HepG2 (cell line): ENCODE measurements at regions not wholly inside any gene's neighbourhood (a gene's known extent, or its start where the extent isn't known, plus 50 kb on each side); places are given as distances from the start of the nearest gene placed in this dataset.

Source experiments
- ARID2 ChIP-seq: sonication (generic); formaldehyde crosslinking; IDR thresholded peaks from 2 replicates; pipeline ENCODE4 v1.8.1; 2022; ENCODE audit warnings: mild to moderate bottlenecking, missing genetic modification reagents, borderline replicate concordance
- CEBPB ChIP-seq: IDR thresholded peaks from 2 replicates; pipeline ENCODE4 v1.6.1; 2011; ENCODE audit warnings: low read depth, low read length, improper control_type of control experiment, borderline replicate concordance
- NONO ChIP-seq, 2 experiments: fragments of 450-650 bp in 1 of 2; sonication (generic) in 1 of 2; formaldehyde crosslinking in 1 of 2; IDR thresholded peaks in 1 of 2; conservative IDR thresholded peaks in 1 of 2; 2 replicates each; pipeline versions ENCODE4 v1.6.1 to v1.8.0; 2017 to 2022; ENCODE audit warnings: mild to moderate bottlenecking in 1 of 2, missing genetic modification reagents in 1 of 2, moderate library complexity in 1 of 2
- POLR2AphosphoS2 ChIP-seq: IDR thresholded peaks from 2 replicates; pipeline ENCODE4 v1.6.1; 2011; ENCODE audit warnings: low read depth, low read length, improper control_type of control experiment
- PRMT3 ChIP-seq: sonication (generic); formaldehyde crosslinking; IDR thresholded peaks from 2 replicates; pipeline ENCODE4 v1.8.1; 2022; ENCODE audit warnings: low read depth, mild to moderate bottlenecking, moderate library complexity, missing genetic modification reagents, borderline replicate concordance
- SRF ChIP-seq: IDR thresholded peaks from 2 replicates; pipeline ENCODE4 v1.6.1; 2011; ENCODE audit warnings: mild to moderate bottlenecking, low read depth, low read length, moderate library complexity
- YY1 ChIP-seq: IDR thresholded peaks from 2 replicates; pipeline ENCODE4 v1.6.1; 2011; ENCODE audit warnings: low read length, low read depth, moderate library complexity, mild to moderate bottlenecking; ENCODE audit not compliant: insufficient read depth, insufficient replicate concordance
- ZNF354B ChIP-seq: sonication (generic); formaldehyde crosslinking; IDR thresholded peaks from 2 replicates; pipeline ENCODE4 v1.8.0; 2022; ENCODE audit warnings: mild to moderate bottlenecking, missing genetic modification reagents
- TF ChIP-seq, protein P1 (sequence below): sonication (generic); formaldehyde crosslinking; IDR thresholded peaks from 2 replicates; pipeline ENCODE4 v1.5.0; 2020; ENCODE audit warnings: mild to moderate bottlenecking, missing genetic modification reagents, moderate library complexity

GRCh38 chr3:189490337-189490736 is 140.9 kb upstream of the TP63 start:
- no peak for TF ChIP-seq ARID2 (CRISPR knock-in tag)
- no peak for TF ChIP-seq POLR2AphosphoS2
- no peak for TF ChIP-seq PRMT3 (CRISPR knock-in tag)
- no peak for TF ChIP-seq ZNF354B (CRISPR knock-in tag)
- TF ChIP-seq YY1, result no peak
- TF ChIP-seq, protein P1, sequence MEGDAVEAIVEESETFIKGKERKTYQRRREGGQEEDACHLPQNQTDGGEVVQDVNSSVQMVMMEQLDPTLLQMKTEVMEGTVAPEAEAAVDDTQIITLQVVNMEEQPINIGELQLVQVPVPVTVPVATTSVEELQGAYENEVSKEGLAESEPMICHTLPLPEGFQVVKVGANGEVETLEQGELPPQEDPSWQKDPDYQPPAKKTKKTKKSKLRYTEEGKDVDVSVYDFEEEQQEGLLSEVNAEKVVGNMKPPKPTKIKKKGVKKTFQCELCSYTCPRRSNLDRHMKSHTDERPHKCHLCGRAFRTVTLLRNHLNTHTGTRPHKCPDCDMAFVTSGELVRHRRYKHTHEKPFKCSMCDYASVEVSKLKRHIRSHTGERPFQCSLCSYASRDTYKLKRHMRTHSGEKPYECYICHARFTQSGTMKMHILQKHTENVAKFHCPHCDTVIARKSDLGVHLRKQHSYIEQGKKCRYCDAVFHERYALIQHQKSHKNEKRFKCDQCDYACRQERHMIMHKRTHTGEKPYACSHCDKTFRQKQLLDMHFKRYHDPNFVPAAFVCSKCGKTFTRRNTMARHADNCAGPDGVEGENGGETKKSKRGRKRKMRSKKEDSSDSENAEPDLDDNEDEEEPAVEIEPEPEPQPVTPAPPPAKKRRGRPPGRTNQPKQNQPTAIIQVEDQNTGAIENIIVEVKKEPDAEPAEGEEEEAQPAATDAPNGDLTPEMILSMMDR (CRISPR knock-in tag), result no peak
- TF ChIP-seq CEBPB, result no peak
- no peak for TF ChIP-seq SRF
- TF ChIP-seq NONO (IDR thresholded peaks at IDR 0.05), result no peak
- no peak for TF ChIP-seq NONO (CRISPR knock-in tag; conservative IDR thresholded peaks at IDR 0.05)
